DMS153 treated with DMSO at 0.1 percent for 48 hours (cell line): ENCODE measurements at regions not wholly inside any gene's neighbourhood (a gene's known extent, or its start where the extent isn't known, plus 50 kb on each side); places are given as distances from the start of the nearest gene placed in this dataset.

Source experiments
- DNase-seq: peaks from one replicate; lab custom pipeline; 2025; ENCODE audit not compliant: unreplicated experiment; lab: John Stamatoyannopoulos, UW

DNA sequence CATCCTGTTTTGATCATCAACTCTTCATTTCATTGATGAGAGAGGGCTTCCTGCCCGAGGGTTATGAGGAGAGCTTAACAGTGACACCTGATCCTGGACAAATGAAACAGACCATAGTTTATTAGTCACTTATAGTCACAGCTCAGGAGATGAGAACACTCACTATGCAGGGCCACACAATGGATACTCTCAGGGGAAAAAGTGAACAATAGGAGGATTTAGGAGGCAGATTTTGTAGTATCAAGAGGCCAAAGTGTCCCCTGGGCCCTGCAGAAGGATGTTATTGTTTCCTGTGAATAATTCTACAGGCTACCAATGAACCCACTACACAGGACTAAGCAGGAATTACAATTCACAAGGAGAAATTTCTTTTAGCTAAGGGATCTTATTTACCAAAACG is 772.8 kb upstream of the MAN1A1 start:
- peak; percentile 24 for DNase-seq

DNA sequence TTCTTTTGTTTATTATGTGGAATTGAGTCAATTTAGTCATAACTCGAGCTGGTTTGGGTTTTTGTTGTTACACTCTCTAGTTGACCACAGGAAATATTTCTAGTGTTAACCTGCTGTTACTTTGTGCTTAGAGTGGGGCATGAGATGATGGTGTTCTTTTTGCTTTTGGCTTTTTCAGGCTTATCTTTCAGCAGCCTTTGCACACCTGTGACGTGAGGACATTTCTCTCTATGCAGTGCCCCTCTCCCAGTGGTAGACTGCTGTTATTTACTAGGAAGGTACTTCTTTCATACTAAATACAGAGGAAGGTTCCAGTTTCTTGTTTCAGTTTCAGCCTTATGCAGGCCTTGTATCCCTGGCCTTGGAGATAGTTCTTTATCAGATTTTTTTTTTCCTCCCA is 766.8 kb upstream of the MAN1A1 start:
- no peak for DNase-seq

DNA sequence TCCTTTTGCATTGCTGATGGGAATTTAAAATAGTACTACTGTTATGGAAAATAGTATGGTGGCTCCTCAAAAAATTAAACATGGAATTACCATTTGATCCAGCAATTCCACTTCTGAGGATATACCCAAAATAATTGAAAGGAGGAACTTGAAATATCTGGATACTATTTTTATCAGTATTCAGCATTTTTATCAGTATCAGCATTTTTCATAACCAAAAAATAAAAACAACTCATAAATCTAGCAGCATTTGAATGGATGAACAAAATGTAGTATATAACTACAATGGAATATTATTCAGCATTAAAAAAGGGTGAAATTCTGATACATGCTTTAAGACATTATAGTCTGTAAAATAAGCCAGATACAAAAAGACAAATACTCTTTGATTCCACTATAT is 763.4 kb upstream of the MAN1A1 start:
- DNase-seq: no peak

DNA sequence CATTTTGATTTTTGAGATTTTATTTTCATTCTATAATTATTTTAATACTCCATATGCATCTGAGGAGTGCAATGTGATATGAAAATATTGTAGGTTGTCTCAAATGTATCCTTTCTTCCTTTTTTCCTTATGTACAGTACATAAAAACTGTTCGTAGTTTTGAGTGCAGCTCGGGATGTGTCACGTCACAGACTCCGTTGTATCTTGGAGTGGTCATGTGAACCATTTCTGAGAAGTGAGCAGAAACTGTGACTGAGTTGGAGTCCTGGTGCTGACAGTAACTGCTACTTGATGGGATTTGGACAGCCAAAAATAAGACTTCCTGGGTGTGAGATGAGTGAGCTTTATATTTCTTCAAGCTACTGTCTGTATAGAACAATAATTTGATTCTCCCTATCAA is 761.4 kb upstream of the MAN1A1 start:
- no peak for DNase-seq

DNA sequence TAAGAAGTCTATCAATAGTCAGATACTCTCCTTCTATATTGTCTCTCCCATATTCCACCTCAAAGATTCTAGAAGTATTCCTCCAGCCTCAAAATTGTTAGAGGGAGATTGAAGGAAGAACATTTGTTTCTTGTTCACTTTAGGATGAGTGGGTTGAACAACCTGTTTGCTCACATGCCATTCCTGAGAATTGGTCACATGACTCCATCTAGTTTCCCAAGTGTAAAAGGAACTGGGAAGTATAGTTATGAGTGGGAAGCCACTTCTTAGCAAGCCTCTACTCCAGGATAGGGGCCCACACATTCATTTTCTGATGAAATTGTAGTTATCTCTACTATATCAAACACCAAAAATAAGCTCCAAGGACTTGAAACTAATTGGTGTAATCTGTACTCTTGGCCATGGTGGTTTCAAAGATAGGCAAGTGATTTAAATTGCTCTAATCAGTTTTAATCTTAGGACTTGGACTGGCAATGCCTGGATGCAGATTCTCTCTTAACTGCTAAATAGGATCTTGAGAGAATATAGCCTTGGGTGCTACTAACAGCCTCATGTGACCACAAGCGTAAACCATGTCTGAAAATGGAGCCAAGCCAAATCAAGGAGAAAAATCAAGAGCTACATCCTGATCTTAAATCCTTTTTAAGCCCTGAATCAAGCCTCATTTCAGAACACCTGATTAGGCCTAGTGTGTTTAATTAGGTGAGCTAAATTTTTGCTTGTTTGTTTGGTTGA is 758.7 kb upstream of the MAN1A1 start:
- no peak for DNase-seq

DNA sequence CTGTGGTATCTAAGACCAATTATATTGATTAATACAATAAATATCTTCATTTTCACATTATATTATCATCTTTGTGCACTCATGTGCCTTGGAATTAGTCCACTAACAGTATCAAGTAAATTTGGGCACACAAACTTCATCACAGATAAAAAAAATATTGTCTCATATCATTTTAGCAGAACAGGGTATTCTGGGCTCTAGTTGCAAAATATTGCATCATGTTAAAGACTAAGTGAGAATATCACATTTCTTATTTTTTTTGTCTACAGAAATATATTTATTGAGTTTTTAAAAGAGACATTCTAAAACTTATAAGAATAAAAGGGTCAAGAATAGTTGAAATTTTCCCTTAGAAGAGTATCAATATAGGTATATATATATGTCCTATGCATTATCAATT is 754.1 kb upstream of the MAN1A1 start:
- DNase-seq: no peak

DNA sequence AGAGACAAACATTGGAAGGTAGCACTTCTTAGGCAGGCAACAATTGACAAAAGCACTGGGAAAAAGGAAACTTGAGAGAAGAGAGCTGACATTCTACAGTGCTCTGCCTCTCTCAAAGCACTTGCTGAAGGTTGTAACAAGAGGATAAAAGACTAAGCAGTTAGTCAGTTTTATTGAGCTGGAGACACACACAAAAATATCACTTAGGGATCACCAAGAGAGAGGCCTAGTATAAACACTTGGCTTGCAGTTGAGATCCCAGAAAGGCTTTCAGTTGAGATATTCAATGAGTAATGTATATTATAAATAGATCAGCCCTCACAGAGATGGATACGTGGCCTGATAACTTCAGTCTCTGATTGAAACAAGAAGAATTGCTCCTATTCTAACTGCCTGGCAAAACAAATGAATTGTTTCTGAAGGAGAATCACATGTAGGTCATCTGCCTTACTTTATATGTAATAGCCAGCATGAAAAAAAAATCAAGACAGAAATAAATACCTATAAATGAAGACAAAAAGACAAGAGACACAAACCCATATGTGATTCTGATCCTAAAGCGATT is 747.2 kb upstream of the MAN1A1 start:
- no peak for DNase-seq

DNA sequence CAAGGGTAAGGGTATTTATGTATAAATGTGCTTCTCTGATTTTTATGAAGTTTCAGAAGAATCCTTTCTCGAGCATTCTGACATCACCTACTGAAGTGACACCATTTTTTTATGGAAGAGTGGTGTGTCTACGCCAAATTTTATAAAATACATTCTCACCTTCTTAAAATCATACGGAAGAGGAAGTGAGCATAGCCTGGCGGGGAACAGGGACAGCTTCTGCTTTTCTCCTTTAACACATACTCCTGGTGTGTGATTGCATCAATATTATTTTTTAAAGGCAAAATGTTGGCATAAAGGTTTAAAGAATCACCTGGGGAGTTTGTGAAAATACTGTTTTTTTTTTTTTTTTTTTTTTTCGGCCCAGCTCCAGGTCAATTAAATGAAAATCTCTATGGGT is 733.6 kb upstream of the MAN1A1 start:
- DNase-seq: no peak

DNA sequence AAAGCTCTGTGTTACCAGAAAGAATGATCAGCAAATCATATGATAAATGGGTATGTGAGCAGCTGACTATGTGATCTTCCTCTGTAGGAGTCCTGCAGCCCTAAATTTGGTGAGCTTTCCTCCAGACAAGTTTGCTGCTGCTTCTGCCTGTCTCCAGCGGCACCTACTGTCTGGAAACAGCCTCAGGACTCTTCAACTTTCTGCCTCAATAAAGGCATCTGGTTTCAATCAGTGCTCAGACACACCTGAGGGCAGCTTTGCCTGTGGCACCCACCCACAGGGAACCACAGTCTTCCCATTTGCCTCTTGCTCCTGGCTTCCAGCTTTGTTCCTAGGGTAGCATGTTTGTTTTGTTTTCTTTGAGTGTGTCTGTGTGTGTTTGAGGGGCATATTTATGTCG is 727.9 kb upstream of the MAN1A1 start:
- no peak for DNase-seq

DNA sequence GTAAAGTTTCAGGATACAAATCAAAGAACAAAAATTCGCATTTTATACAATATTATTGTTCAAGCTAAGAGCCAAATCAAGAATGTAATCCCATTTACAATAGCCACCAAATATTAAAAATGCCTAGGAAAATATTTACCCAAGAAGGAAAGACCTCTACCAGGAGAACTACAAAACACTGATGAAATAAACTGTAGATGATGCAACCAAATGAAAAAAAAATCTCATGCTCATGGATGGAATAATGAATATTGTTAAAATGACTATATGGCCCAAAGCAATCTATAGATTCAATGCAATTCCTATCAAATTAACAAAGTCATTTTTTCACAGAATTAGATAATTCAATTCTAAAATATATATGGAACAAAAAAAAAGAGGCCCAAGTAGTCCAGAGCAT is 708.8 kb upstream of the MAN1A1 start:
- no peak for DNase-seq

DNA sequence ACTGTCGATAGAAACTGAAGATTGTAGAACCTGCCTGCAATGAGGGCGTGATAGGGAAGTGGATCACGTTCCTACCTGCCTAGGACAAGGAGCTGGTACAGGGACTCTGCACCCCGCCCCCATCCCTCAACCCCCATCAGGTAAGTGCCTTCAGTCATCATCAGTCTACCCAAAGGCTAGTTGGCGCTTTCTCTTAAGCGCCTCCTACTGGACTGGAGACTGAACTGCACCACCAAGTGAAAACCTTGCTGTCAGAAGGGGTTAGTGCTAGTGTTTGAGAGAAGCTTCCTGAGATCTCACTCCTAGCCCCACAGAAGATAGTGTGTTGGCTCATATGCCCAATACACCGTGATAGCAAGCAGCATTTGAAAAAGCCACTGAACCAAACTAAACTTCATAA is 706.5 kb upstream of the MAN1A1 start:
- DNase-seq: no peak

DNA sequence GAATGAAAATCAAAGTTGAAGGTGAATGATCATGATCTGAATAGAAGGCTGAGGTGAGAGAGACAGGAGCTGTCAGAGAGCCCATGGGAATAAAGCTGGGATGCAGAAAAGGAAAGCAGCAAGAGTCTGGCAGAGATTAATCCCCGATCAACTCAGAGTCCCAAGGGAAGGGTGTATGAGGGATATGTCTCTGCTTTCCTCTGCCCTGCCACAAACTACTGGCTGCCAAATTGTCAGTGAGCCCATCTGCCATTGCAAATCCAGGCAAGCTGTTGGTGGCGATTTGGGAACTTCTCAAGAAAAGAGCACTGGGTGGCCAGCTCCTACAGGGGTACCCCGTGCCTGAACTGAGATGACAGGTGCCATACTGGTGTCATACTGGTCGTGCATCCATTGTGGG is 705.5 kb upstream of the MAN1A1 start:
- no peak for DNase-seq

DNA sequence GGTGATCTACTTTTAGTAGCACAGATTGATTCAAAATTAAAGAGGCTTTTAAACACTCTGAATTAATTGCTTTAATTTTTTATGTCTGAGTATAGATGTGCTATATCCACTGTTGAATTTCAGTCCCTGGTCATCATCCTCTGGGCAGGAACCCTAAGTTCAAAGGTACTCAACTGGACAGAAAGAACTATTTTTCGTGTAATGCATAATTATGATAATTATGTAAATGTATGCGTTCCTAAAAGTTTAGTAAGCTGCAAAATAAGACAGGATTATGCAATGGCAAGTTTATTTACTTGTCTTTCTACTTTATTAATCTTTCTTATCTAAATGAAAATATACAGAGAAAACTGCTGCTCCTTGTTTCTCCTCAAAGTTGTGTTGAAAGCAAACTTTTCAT is 690.1 kb upstream of the MAN1A1 start:
- DNase-seq: no peak

DNA sequence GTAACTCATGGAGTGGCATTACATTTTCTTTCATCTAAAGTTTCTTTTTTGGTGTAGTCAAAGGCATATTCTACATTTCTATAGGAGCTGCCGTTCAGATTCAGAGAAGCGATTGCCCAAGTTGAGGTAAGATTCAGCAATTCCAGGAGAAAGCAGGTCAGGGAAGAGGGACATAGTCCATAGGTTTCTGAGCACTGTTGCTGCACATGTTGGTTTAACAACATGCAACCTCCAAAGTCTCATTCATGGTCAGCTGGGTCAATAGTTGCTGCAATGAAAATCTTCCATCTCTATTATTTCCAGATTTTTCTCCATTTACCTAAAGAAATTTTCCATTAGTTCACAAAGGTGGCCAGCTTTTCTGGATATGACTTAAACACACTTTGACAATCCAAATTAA is 682.3 kb upstream of the MAN1A1 start:
- no peak for DNase-seq

DNA sequence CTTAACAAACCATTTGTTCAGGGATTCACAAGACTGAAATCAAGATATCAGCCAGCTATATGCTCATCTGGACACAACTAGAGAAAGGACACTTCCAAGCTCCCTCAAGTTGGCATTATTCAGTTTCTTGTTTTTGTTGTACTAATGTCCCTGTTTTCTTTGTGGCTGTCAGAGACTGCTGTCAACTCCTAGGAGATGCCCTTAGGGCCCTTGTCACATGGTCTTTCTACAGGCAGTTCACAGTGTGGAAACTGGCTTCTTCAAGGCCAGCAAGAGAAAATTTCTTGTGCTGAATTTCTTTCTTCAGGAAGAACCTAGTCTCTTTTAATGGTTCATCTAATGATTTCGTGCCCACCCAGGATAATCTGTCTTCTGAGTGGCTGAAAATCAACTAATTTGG is 677.2 kb upstream of the MAN1A1 start:
- no peak for DNase-seq

DNA sequence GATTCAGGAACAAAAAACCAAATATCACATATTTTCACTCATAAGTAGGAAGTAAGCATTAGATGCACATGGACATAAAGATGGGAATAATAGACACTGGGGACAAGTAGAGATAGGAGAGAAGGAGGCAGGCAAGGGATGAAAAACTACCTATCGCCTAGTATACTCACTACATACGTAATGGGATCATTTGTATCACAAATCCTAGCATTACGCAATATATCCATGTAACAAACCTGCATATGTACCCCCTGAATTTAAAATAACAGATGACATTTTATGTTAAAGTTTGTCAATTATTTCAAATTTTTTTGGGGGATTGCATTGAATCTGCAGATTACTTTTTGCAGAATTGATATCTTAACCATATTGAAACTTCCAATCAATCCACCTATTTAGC is 660.5 kb upstream of the MAN1A1 start:
- no peak for DNase-seq

DNA sequence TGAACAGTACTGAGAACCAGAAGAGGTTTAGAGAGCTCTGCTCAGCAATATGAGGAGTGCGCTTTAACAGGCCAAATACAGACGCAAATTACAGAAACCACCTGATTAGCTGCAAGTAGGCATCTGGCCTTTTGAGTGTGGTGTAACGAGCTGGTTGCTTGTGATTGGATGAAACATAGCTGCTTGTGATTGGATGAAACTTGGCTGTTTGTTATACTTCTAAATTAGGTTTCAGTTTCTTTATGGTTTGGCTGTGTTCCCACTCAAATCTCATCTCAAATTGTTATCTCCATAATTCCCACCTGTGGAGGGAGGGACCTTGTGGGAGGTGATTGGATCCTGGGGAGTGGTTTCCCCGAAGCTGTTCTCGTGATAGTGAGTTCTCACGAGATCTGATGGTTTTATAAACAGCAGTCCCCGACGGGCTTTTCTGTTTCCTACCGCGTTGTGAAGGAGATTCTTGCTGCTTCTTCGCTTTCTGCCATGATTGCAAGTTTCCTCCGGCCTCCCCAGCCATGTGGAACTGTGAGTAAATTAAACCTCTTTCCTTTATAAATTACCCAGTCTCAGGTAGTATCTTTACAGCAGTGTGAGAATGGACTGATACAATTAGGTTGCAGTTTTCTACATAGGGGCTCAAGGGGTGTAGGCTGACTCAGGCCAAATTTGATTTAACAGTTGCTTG is 655.9 kb upstream of the MAN1A1 start:
- peak; percentile 90 for DNase-seq

DNA sequence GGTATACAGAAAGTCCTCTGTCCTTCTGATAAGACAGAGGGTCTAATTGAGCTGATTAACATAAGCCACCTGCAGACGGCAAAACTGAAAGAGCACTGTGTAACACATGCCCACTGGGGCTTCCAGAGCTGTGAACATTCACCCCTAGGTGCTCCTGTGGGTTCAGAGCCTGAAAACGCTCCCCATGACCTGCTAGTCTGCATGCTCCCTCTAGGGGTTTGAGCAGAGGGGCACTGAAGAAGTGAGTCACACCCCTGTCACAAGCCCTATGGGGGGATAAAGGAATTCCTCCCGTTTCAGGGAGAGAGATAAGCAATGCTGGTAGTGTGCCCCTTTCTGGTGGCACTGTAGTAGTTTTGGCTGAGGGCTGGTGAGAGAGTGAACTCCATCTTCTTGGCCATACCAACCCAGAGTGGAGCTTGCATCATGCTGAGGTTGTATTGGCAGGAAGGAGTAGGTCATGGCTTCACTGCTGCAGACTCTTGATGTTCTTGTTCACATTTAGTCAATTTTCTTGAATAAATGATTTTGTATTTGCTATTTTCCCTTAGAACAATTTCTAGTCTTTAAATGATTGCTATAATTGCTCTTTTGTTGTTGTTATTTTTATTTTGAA is 637.5 kb upstream of the MAN1A1 start:
- DNase-seq: no peak

DNA sequence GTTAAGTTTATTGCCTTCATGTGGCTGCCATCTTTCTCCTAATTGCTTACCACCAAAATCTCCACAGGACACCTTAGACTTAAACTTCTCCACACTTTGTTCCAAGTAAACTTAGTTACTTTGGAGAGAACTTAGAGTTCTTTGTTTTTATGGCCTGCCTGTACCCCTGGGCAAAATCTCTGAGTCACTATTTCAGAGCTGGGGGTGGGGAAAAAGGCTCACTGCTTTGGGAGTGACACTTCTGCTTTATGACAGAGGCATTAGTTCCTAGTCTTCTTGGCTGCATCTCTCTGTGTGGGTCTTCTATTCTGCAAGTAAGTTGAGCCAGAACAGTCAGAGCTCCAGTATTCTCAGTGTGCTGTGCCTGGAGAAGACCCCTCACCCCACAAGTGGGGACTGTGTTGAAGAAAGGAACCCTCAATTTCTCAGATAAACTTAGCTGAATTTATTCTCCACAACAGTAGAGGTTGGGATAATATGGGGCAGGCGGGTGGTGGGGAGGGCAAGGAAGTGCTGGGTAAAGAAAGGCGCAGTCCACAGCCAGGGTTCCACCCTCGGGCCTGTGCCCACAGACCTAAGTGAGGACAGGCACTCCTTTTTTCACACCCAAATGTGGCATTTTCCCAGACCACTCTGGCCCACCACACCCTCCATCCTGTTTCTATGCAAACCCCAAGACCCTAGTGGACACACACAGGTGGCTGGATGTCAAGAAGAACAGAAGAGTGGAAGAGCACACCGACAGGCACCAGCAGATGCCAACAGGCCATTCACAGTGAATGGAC is 636.6 kb upstream of the MAN1A1 start:
- no peak for DNase-seq

DNA sequence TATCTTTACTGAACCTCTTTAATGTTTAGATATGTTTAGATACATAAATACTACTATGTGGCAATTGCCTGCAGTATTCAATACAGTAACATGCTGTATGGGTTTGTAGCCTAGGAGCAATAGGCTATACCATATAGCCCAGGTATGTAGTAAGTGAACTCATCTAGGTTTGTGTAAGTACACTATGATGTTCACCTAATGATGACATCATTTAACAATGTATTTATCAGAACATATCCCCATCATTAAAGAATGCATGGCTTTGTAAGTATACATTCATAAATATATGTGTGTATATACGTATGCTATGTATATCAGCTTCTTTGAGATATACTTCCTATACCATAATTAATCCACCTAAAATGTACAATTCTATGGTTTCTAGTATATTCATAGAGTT is 631.2 kb upstream of the MAN1A1 start:
- DNase-seq: no peak

DNA sequence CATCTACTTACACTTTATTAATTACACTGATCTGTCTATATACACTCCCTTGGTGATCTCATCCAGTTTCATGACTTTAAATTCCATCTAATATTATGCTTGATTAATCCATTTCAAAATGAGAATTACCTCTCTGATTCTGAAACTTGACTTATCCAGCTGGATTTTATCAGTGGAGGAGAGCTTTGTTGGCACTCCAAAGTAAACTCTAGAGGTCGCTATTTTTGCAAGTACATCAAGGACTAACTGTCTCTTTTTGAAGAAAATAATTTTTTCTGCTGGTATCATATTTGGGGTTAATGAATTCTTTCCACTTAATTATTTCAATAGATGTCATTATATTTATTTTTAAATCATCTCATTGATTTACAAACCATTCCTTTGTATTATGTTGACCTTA is 630.3 kb upstream of the MAN1A1 start:
- peak; percentile 9 for DNase-seq
